OCI-LY3 (cell line): ENCODE measurements at regions not wholly inside any gene's neighbourhood (a gene's known extent, or its start where the extent isn't known, plus 50 kb on each side); places are given as distances from the start of the nearest gene placed in this dataset.

Source experiments
- H2AFZ ChIP-seq: fragments of 200-600, 300-600 bp; shearing (Covaris generic); 2 replicates; pipeline ENCODE4 v1.6.0; 2014; ENCODE audit warnings: antibody characterized with exemption, low read depth, low read length
- H3K27ac ChIP-seq: fragments of 200-600, 300-600 bp; sonication (generic); 2 replicates; pipeline ENCODE4 v1.5.1; 2014; ENCODE audit warnings: mild to moderate bottlenecking, low read length, moderate library complexity, mixed read lengths
- H3K27me3 ChIP-seq: fragments of 200-600, 300-600 bp; sonication (generic); 2 replicates; pipeline ENCODE4 v1.6.1; 2014; ENCODE audit warnings: low read depth, low read length, mixed read lengths
- H3K36me3 ChIP-seq: fragments of 200-600, 300-600 bp; sonication (generic); replicated peaks from 2 replicates; pipeline ENCODE3; 2014; ENCODE audit warnings: low read depth, low read length, mixed read lengths
- H3K4me1 ChIP-seq: fragments of 300-600, 200-600 bp; sonication (generic); 2 replicates; pipeline ENCODE4 v1.6.1; 2014; ENCODE audit warnings: low read length, mixed read lengths
- H3K4me2 ChIP-seq: fragments of 200-600, 300-600 bp; sonication (generic); 2 replicates; pipeline ENCODE4 v1.6.1; 2014; ENCODE audit warnings: low read length, mixed read lengths
- H3K4me3 ChIP-seq: fragments of 300-600, 200-600 bp; sonication (generic); 2 replicates; pipeline ENCODE4 v1.5.1; 2014; ENCODE audit warnings: antibody characterized with exemption, mild to moderate bottlenecking, low read length, moderate library complexity
- H3K79me2 ChIP-seq: fragments of 300-600, 200-600 bp; shearing (Covaris generic); 2 replicates; pipeline ENCODE4 v1.6.1; 2014; ENCODE audit warnings: mild to moderate bottlenecking, low read length, mixed read lengths
- H3K9ac ChIP-seq: fragments of 300-600, 200-600 bp; shearing (Covaris generic); 2 replicates; pipeline ENCODE4 v1.6.0; 2014; ENCODE audit warnings: mild to moderate bottlenecking, low read length, moderate library complexity
- H3K9me3 ChIP-seq: fragments of 200-600, 300-600 bp; shearing (Covaris generic); 2 replicates; pipeline ENCODE4 v1.6.1; 2014; ENCODE audit warnings: low read length, mixed read lengths; ENCODE audit not compliant: insufficient read depth
- H4K20me1 ChIP-seq: fragments of 200-600, 300-600 bp; sonication (generic); 2 replicates; pipeline ENCODE4 v1.6.1; 2016; ENCODE audit warnings: low read length, mixed read lengths; ENCODE audit not compliant: insufficient read depth
- EZH2phosphoT487 ChIP-seq: fragments of 200-600 bp; shearing (Covaris generic); IDR thresholded peaks from 2 replicates; pipeline ENCODE4 v1.6.1; 2018; ENCODE audit warnings: antibody characterized with exemption, mixed run types, low read depth
- TF ChIP-seq, protein P1 (sequence below): fragments of 200-600, 300-600 bp; sonication (generic); IDR thresholded peaks from 2 replicates; pipeline ENCODE4 v1.5.1; 2014; ENCODE audit warnings: antibody characterized with exemption, low read length, low read depth

- no peak overlapping the region for H2AFZ ChIP-seq
- H3K4me3 ChIP-seq, result no peak overlapping the region
- H3K9ac ChIP-seq, result no peak overlapping the region
- H3K79me2 ChIP-seq, result no peaks in the 10 kb centered on the region
- no peaks in the 10 kb centered on the region for H4K20me1 ChIP-seq
- no peak overlapping the region for H3K27ac ChIP-seq
- 0 out of 2 replicates have a peak overlapping the region, but pooled peaks have one; percentile 0 for H3K4me2 ChIP-seq
- H3K36me3 ChIP-seq, result no peaks in the 10 kb centered on the region
- H3K27me3 ChIP-seq, result peaks cover 18% of the 10 kb centered on the region; the same call in 1 of the 2 replicates
- no peaks in the 10 kb centered on the region for H3K9me3 ChIP-seq
- TF ChIP-seq, protein P1, sequence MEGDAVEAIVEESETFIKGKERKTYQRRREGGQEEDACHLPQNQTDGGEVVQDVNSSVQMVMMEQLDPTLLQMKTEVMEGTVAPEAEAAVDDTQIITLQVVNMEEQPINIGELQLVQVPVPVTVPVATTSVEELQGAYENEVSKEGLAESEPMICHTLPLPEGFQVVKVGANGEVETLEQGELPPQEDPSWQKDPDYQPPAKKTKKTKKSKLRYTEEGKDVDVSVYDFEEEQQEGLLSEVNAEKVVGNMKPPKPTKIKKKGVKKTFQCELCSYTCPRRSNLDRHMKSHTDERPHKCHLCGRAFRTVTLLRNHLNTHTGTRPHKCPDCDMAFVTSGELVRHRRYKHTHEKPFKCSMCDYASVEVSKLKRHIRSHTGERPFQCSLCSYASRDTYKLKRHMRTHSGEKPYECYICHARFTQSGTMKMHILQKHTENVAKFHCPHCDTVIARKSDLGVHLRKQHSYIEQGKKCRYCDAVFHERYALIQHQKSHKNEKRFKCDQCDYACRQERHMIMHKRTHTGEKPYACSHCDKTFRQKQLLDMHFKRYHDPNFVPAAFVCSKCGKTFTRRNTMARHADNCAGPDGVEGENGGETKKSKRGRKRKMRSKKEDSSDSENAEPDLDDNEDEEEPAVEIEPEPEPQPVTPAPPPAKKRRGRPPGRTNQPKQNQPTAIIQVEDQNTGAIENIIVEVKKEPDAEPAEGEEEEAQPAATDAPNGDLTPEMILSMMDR, result no peak
- TF ChIP-seq EZH2phosphoT487, result no peak
- peaks cover 9% of the 10 kb centered on the region for H3K4me1 ChIP-seq
Observed at GRCh38 chr10:121300723-121301122, 297.5 kb downstream of the FGFR2 start.

GRCh38 chr10:121302541-121303180, 295.6 kb downstream of the FGFR2 start:
- Histone ChIP-seq H3K79me2 (no peaks in the 10 kb centered on the region), H2AFZ (no peak overlapping the region), H3K27me3 (peaks cover 18% of the 10 kb centered on the region; the same call in 1 of the 2 replicates), H3K36me3 (no peaks in the 10 kb centered on the region), H3K4me2 (no peak overlapping the region), H4K20me1 (no peaks in the 10 kb centered on the region), H3K9me3 (no peaks in the 10 kb centered on the region), H3K4me1 (peaks cover 9% of the 10 kb centered on the region), H3K9ac (no peak overlapping the region), H3K4me3 (no peak overlapping the region), H3K27ac (no peak overlapping the region)
- no peak for TF ChIP-seq EZH2phosphoT487
- TF ChIP-seq, protein P1, result peak; percentile 36

DNA sequence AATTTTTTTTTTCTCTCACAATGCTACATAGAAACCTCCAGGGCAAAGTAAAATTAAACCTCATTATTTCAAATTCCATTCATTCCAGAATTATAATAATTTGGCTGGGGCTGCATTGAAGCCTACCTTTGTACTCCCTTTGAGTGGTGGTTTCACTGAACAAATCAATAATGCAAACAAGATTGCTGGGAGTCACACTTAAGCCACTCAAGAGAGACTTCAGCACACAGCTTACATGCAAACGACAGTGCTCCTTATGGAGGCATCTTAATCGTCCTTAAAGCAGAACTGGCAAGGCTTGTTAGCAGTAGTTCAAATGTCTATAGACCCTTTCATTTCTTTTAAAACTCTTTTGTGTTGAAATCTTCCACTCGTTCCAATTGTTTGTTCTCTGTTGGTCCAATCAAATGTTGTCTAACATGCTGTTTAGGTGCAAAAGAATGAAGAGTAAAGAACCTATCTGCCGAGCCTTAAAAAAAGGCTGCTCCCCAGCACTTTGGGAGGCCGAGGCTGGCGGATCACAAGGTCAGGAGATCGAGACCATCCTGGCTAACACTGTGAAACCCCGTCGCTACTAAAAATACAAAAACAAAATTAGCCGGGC, 294.9 kb downstream of the FGFR2 start:
- H3K79me2 ChIP-seq, result no peaks in the 10 kb centered on the region
- H3K4me3 ChIP-seq, result no peak overlapping the region
- H4K20me1 ChIP-seq, result no peaks in the 10 kb centered on the region
- no peaks in the 10 kb centered on the region for H3K9me3 ChIP-seq
- no peak overlapping the region for H3K9ac ChIP-seq
- H3K4me1 ChIP-seq, result peaks cover 9% of the 10 kb centered on the region
- no peak overlapping the region for H3K27ac ChIP-seq
- no peak for TF ChIP-seq EZH2phosphoT487
- TF ChIP-seq, protein P1, result no peak
- H3K36me3 ChIP-seq, result no peaks in the 10 kb centered on the region
- H3K4me2 ChIP-seq, result no peak overlapping the region
- H2AFZ ChIP-seq, result no peak overlapping the region
- H3K27me3 ChIP-seq, result peaks cover 18% of the 10 kb centered on the region; the same call in 1 of the 2 replicates

DNA sequence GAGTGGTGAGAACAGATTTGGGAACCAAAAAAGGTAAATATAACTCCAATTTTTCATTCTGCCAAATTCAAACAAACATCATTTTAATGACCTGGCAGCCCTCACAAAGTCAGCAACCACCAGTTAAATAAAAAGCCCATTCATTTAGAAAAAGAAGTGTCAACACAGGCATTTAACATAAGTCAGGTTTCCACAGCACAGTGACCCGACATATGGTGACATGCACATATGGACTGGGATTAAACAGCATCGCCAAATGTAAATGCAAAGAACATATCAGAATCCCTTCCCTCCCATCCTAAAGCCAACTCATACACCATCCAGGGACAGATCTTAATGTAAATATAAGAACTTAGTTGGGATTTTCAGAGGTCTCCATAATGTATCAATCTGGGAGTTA, 293.2 kb downstream of the FGFR2 start:
- Histone ChIP-seq H3K27me3 (peaks cover 18% of the 10 kb centered on the region; the same call in 1 of the 2 replicates), H3K79me2 (no peaks in the 10 kb centered on the region), H3K27ac (no peak overlapping the region), H3K9ac (no peak overlapping the region), H3K9me3 (no peaks in the 10 kb centered on the region), H4K20me1 (no peaks in the 10 kb centered on the region), H3K36me3 (no peaks in the 10 kb centered on the region), H3K4me2 (no peak overlapping the region), H3K4me3 (no peak overlapping the region), H3K4me1 (peaks cover 21% of the 10 kb centered on the region), H2AFZ (no peak overlapping the region)
- TF ChIP-seq, protein P1, result no peak
- TF ChIP-seq EZH2phosphoT487, result no peak
